Anterior cingulate cortex (tissue), 58 donors: ENCODE measurements at regions not wholly inside any gene's neighbourhood (a gene's known extent, or its start where the extent isn't known, plus 50 kb on each side); places are given as distances from the start of the nearest gene placed in this dataset.
"Not testable (repeated sequence)": the region's sequence is repeated elsewhere in the genome, so short reads cannot be mapped to it uniquely, and the experiment has no call there.

Source experiments
- DNase-seq, 58 donors: peaks; one replicate each; lab custom pipeline; 2025; lab: John Stamatoyannopoulos, UW

- no peak for DNase-seq
Measured at GRCh38 chr18:64384101-64384500, 235.2 kb upstream of the LINC00305 start.

DNA sequence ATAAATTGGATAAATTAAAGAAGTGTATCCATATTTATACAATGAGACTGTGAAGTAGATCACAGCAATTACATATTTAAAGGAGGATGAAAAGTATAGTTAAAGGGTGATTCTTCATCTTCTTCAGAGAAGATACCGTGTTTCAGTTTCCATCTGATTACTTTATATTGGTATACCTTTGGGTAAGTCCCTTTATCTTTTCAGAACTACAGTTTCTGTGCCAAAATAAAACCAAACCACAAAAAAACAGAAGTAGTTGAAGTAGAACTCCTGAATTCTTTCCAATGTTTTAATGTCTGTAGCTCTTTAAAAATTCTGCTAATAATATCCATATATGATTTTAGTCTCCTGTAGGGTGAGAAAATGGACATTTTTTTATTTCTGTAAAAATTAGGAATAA lies 231.2 kb upstream of the LINC00305 start:
- DNase-seq, result no peak

DNA sequence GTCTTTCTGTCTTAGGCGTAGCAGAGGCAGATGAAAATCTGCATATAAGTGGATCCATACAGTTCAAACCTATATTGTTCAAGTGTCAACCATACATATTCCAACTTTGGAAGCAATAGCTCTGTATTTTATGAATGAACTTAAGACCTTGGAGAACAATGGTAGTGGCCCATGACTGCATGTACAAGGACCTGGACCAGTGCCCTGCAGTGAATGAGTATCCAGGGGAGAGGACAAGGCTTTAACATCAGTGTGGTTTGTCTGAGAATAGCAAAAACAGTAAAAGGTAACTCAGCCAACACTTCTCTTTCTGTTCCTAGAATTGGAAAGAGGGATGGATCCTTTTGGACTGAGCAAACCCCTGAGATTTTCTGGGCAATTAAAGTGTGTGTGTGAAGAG lies 230.8 kb upstream of the LINC00305 start:
- no peak for DNase-seq

DNA sequence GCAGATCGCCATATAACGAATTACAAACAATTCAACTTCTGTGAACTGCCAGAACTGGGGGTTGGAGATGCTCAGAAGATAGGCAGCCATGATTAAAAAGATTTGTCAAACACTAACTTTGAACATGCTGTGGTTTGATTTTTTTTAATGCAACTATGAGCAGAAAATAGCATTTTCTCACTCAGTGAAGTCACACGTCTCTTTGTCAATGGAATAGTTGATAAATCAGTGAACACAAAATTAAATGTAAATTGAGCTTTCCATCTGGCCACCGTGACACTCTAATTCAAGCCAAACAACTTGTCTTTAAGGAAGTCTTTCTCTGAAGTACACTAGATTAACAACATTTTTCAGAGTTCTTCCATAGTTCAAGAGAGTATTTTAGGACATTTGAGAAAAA lies 228.6 kb upstream of the LINC00305 start:
- DNase-seq, result no peak

DNA sequence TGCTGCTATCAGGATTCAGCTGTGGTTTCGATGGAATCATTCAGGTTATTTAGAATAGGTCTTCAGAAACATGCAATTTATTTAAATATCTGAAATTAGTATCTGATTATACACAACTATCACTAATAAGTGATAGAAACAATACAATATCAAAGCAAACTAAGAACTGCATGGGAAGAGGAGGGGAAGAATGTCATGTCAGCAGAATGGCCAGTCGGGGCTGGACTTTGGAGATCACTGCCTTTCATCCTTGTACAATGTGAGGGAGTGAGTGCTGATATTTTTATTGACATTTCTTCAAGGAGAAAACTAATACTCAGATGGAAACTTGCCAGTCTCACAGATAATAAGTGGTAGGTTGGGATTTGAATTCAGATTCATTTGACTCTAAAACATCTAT lies 224.0 kb upstream of the LINC00305 start:
- DNase-seq, result no peak

DNA sequence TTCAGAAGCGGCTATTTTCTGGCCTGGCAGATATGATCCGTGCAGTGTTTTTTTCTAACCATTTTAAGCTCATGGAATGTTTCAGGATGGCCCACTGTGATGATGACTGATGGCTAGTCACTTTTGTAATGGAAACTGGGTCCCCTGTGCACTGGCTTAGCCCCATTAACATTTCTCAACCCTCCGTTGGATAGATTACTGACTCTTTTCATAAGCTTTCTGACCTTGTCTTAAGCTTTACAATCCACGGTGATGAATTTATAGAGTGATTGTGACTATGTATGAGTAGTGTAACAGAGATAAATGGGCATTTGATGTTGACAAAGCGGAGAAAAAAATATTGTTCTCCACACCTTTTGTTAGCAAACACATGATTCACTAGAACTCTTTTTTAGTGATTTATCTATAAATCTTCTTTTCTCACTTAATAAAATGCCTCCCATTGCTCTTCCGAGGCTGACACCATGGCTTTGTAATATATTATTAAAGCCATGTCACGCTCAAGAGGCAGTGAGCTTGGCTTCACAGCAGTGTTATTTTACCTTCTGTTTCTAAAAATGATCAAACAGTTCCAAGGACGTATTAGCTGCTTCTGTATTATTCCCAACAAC lies 221.0 kb upstream of the LINC00305 start:
- not testable (repeated sequence) for DNase-seq

- no peak for DNase-seq
Measured at GRCh38 chr18:64365106-64365505, 216.2 kb upstream of the LINC00305 start.

GRCh38 chr18:64337673-64338072 lies 188.8 kb upstream of the LINC00305 start:
- no peak for DNase-seq

DNA sequence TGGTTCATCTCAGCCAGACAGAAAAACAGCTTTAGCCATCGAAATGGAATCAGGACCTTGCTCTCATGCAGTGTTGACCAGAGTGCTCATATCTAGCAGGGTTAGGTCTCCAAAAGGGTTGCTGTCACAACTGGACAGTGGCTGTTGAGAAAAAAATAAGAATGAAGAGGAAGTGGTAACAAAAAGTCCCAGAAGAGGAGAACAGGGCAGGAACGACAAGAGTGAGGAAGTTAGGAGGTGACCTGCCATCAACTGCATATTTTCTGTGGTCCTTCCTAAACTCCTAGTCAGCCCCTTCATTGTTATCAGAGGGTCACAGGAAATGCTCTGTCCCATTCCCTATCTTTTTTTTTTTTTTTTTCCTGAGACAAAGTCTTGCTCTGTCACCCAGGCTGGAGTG lies 188.1 kb upstream of the LINC00305 start:
- no peak for DNase-seq

GRCh38 chr18:64334748-64335147 lies 185.9 kb upstream of the LINC00305 start:
- DNase-seq, result no peak

DNA sequence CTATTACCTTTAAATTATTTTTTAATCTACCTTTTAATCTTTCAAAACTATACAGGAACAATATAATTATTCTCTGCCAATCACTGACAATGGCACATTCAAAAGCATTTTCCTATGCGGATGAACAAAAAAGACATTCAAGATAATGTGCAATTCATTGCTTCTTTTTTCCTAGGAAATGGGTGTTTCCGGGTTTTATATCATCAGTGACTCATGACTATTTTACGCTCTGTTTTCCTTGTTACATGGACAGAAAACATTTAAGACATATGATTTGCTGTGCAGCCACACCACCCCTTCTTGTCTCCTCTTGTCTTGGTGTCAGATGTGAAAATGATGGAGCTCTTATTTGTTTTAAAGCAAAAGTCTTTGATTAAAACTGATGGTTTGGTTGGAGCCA lies 184.7 kb upstream of the LINC00305 start:
- DNase-seq, result no peak

DNA sequence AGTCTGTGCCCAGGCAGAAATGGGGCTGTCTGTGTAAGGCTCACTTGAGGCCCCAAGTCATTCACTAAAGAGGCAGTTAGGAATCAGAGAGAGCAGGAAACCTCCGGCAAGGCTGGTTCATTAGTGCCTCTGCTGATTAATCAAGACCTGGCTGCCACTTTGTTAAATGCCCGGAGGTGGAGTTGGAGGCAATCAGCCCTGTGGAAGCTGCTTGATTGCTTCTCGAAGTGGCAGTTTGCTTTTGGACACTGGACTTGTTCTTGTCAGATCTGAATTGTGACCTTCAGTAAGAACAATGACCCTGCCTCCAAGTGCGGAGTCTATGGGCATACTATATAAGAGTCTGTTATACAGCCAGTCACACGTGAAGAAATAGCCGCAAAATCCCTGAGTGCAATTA lies 183.9 kb upstream of the LINC00305 start:
- DNase-seq, result no peak

- no peak for DNase-seq
Measured at GRCh38 chr18:64331419-64331818, 182.5 kb upstream of the LINC00305 start.

DNA sequence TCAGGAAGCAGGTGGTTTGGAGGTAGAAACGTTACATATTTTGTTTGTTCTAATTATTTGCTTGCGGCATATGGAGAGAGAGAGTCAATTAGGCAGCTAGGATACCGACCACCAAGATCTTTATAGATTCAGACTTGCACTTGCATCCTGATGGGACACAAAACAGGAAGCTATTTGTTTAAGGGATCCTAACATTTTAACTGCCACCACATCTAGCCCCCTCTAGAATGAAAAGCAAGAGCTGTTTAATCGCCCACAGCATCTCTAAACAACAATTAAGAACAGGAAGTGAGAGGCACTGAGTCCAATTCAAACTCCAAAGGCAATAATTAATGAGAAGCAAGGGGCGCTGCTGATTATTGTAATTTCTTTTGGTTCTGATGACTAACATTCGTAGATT lies 182.0 kb upstream of the LINC00305 start:
- DNase-seq, result no peak

- DNase-seq, result no peak
Measured at GRCh38 chr18:64330161-64330560, 181.3 kb upstream of the LINC00305 start.

DNA sequence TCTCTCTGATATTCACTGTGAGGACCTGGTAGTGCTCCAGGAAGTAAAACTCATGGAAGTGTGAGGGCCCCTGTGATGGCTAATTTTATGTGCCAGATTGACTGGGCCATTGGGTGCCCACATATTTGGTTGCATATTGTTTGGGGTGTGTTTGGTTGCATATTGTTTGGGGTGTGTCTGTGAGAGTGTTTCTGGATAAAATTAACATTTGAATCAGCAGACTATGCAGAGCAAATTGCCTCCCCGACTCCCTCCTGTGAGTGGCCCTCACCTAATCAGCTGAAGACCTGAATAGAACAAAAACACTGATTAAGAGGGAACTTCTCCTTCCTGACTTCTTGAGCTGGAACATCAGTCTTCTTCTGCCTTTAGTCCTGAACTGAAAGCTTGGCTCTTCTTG lies 173.3 kb upstream of the LINC00305 start:
- no peak for DNase-seq

- no peak for DNase-seq
Measured at GRCh38 chr18:64318547-64318946, 169.7 kb upstream of the LINC00305 start.

- no peak for DNase-seq
Measured at GRCh38 chr18:64311859-64312258, 163.0 kb upstream of the LINC00305 start.

- DNase-seq, result no peak
Measured at GRCh38 chr18:64295839-64296238, 147.0 kb upstream of the LINC00305 start.

DNA sequence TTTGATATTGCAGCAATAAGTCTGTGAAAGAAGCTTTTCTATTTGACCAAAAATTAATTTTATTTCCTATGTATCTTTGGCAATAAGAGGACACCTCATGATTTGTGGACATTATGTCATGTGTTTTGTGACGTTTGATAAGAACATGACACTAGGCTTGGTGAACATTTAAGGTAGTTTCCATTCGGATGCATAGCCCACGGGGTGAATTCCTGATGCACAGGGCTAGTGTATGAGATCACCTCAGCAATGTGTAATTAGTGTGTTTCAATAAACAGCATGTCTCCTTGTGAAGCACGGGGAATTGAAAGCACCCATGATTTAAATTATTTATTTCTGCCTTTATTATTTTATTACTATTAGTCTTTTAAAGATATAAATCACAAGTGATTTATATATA lies 146.1 kb upstream of the LINC00305 start:
- no peak for DNase-seq

DNA sequence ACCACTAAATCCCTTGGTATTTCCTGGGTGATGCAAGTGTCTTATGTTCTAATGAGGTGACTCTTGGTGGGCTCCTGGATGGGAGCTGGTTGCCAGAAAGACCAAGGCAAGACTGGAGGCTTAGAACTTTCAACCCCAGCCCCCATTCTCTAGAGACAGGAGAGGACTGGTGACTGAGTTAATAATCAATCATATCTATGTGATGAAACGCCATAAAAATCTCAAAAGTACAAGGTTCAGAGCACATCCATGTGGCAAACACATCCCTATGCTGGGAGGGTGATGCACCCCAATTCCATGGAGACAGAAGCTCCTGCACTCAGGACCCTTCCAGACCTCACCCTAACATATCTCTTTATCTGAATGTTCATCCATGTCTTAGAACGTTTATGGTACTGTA lies 139.5 kb upstream of the LINC00305 start:
- no peak for DNase-seq

DNA sequence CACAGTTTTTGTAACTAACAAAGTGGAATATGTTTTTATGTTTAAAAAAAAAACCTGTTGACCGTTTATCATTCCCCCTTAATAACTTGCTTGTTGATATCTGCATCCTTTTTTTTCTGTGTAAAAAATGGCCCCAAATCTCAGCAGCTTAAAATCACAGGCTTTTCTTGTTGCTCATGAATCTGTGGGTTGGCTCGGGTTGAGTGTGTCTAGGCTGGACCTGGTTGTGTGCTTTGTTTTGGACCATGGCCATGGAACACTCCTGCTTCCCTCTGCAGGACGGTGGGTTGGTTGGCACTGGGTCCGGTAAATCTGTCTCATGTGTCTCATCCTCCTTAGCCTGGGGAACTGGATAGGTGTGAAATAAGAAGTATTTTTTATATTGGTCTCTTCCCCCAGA lies 139.0 kb upstream of the LINC00305 start:
- no peak for DNase-seq

DNA sequence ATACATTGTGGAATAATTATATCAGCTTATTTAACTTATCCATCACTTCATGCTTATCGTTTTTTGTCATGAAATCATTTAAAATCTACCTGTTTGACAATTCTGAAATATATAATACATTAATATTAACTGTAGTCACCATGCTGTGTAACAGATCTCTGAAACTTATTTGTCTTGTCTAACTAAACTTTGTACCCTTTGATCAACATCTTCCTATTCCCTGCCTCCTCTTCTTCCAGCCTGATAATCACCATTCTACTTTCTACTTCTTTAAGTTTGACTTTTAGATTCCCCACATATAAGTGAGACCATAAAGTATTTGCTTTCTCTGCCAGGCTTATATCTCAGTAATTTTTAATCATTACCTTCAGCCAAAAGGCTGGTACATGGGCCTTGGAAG lies 134.2 kb upstream of the LINC00305 start:
- DNase-seq, result no peak
